ENCODE measurements at regions not wholly inside any gene's neighbourhood (a gene's known extent, or its start where the extent isn't known, plus 50 kb on each side); places are given as distances from the start of the nearest gene placed in this dataset.

DNA sequence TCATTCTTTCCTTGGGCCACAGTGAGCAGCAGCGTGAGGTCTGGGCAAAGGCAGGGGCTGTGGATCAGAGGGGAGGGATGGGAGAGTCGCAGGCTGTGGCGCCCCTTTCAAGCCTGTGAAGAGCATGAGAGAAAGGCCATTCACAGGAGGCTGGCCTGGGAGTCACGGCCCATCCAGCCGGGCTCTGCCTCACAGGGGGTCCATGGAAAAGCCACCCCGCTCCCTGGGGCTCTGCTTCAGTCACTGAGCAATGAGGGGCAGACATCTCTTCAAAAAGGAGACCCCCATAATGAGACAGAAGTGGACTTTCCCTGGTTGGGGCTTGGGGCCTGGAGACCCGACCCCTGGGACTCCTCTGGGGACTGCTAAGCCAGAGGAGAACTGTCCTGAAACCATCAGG lies 117.0 kb upstream of the GSC start:
- no TSS peak for BruUV-seq (replicated peaks)
- Histone ChIP-seq H3K4me3 (ENCODE audit: low read depth, low read length, poor library complexity, severe bottlenecking) (no peak overlapping the region), H3K79me2 (ENCODE audit: insufficient read depth, low read depth, low read length) (no peaks in the 10 kb centered on the region), H3K4me1 (ENCODE audit: insufficient read depth, low read length, poor library complexity, severe bottlenecking) (no peaks in the 10 kb centered on the region), H3K9me2 (ENCODE audit: insufficient read depth, low read length) (no peaks in the 10 kb centered on the region), H4K20me1 (ENCODE audit: insufficient read depth, low read length) (no peaks in the 10 kb centered on the region), H2AFZ (ENCODE audit: low read length) (no peak overlapping the region), H3K36me3 (ENCODE audit: insufficient read depth, low read length) (no peaks in the 10 kb centered on the region), H3K27ac (ENCODE audit: low read depth, low read length, poor library complexity, severe bottlenecking) (no peak overlapping the region), H3K9me3 (ENCODE audit: low read length) (peaks cover 6% of the 10 kb centered on the region; the same call in 1 of the 2 replicates), H3K4me2 (ENCODE audit: low read length) (no peak overlapping the region)
- ChIA-PET POLR2A (no interaction called here), CTCF (ENCODE audit: unreplicated experiment) (no interaction called here)
- no peak for DNase-seq (ENCODE audit: low spot score)
- no peak for TF ChIP-seq EZH2phosphoT487 (IDR thresholded peaks at IDR 0.05; ENCODE audit: borderline replicate concordance, low read depth, low read length)
- TF ChIP-seq CTCF (conservative IDR thresholded peaks at IDR 0.05; ENCODE audit: low read length) = no peak
- intact Hi-C loops (cut with micrococcal nuclease; ENCODE audit: unreplicated experiment) = no loop called here

DNA sequence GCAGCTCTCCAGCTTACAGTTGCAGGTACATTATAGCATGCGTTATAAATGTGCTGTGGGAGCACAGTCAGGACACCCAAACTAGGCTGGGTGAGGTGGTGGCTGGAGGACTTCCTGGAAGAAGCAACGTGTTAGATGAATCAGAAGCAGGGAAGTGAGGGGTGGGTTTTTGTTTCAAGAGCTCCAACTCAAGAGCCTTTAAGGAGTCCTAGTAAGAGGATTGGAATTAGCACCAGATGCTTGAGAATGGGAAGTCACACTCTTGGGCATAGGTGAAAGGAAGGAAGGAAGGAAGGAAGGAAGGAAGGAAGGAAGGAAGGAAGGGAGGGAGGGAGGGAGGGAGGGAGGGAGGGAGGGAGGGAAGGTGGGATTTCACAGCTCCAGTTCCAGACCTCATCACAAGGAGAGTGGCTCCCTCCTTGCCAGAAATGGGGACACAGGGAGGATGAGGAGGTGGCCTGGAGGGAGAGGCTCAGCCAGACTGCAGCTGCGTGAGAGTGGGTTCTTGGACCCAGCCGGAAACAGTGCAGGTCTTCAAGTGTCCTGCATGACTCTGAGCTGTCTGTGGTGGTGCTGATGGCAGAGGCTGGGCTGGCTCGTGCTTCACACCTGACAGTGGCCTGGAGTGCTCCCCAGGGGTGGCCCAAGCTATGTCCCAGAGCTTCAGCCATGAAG lies 115.7 kb upstream of the GSC start:
- DNase-seq (ENCODE audit: low spot score) = no peak
- CTCF ChIA-PET (ENCODE audit: unreplicated experiment) = no interaction called here
- TF ChIP-seq CTCF (conservative IDR thresholded peaks at IDR 0.05; ENCODE audit: low read length) (no peak), EZH2phosphoT487 (IDR thresholded peaks at IDR 0.05; ENCODE audit: borderline replicate concordance, low read depth, low read length) (no peak)
- Histone ChIP-seq H3K4me1 (ENCODE audit: insufficient read depth, low read length, poor library complexity, severe bottlenecking) (no peaks in the 10 kb centered on the region), H2AFZ (ENCODE audit: low read length) (no peak overlapping the region), H3K27ac (ENCODE audit: low read depth, low read length, poor library complexity, severe bottlenecking) (no peak overlapping the region), H3K79me2 (ENCODE audit: insufficient read depth, low read depth, low read length) (no peaks in the 10 kb centered on the region), H3K9me2 (ENCODE audit: insufficient read depth, low read length) (no peaks in the 10 kb centered on the region), H3K4me2 (ENCODE audit: low read length) (no peak overlapping the region), H3K9me3 (ENCODE audit: low read length) (peaks cover 6% of the 10 kb centered on the region; the same call in 1 of the 2 replicates), H4K20me1 (ENCODE audit: insufficient read depth, low read length) (no peaks in the 10 kb centered on the region), H3K36me3 (ENCODE audit: insufficient read depth, low read length) (no peaks in the 10 kb centered on the region), H3K4me3 (ENCODE audit: low read depth, low read length, poor library complexity, severe bottlenecking) (no peak overlapping the region)
- intact Hi-C loops (cut with micrococcal nuclease; ENCODE audit: unreplicated experiment) = no loop called here
- BruUV-seq (replicated peaks) = no TSS peak
- POLR2A ChIA-PET = no interaction called here

DNA sequence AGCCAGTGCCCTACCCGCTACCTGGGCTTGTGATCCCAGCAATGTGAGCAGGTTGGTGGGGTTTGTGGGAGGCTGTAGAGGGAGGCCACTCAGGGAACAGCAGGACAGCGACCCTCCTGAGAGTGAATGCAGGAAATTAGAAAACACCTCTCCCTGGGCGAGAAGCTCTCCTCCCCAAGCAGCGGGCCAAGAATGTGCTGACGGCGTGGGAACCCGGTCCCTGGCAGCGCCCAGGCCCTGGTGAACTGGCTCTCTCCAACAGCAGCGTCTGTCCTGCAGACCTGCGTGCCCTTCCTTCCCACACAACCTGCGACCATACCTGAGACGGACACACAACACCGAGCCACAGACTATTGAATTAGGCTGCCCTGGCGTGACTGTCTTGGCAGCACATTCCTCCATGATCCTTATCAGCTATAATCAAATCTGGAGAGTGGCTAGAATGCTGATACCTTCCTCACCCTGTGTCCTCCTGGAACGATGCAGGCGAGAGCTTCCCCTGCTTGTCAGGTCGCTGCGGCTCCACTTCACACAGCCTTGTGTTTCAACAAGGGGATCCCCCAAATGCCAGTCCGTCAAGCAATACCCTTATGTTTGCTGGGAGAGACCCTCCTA lies 114.8 kb upstream of the GSC start:
- BruUV-seq (replicated peaks) = no TSS peak
- Histone ChIP-seq H3K36me3 (ENCODE audit: insufficient read depth, low read length) (no peaks in the 10 kb centered on the region), H3K9me2 (ENCODE audit: insufficient read depth, low read length) (no peaks in the 10 kb centered on the region), H3K27ac (ENCODE audit: low read depth, low read length, poor library complexity, severe bottlenecking) (no peak overlapping the region), H3K4me1 (ENCODE audit: insufficient read depth, low read length, poor library complexity, severe bottlenecking) (no peaks in the 10 kb centered on the region), H3K4me3 (ENCODE audit: low read depth, low read length, poor library complexity, severe bottlenecking) (no peak overlapping the region), H4K20me1 (ENCODE audit: insufficient read depth, low read length) (no peaks in the 10 kb centered on the region), H2AFZ (ENCODE audit: low read length) (no peak overlapping the region), H3K9me3 (ENCODE audit: low read length) (0 out of 2 replicates have a peak, but pooled peaks cover under 1% of the 10 kb centered on the region), H3K79me2 (ENCODE audit: insufficient read depth, low read depth, low read length) (no peaks in the 10 kb centered on the region), H3K4me2 (ENCODE audit: low read length) (no peak overlapping the region)
- DNase-seq (ENCODE audit: low spot score) = no peak
- intact Hi-C loops (cut with micrococcal nuclease; ENCODE audit: unreplicated experiment) = no loop called here
- TF ChIP-seq EZH2phosphoT487 (IDR thresholded peaks at IDR 0.05; ENCODE audit: borderline replicate concordance, low read depth, low read length) (no peak), CTCF (conservative IDR thresholded peaks at IDR 0.05; ENCODE audit: low read length) (no peak)
- ChIA-PET POLR2A (no interaction called here), CTCF (ENCODE audit: unreplicated experiment) (no interaction called here)

Data from OCI-LY7 (cell line).